ENCODE measurements at regions not wholly inside any gene's neighbourhood (a gene's known extent, or its start where the extent isn't known, plus 50 kb on each side); places are given as distances from the start of the nearest gene placed in this dataset.

GRCh38 chr2:15765211-15765610, 173.5 kb downstream of the DDX1 start:
- DNase-seq = no peak

- no peak for DNase-seq
Observed at GRCh38 chr2:15765686-15766302, 174.1 kb downstream of the DDX1 start.

GRCh38 chr2:15766303-15766861, 174.0 kb upstream of the MYCN start:
- no peak for DNase-seq

GRCh38 chr2:15766911-15767597, 173.3 kb upstream of the MYCN start:
- no peak for DNase-seq

GRCh38 chr2:15767679-15768078, 172.7 kb upstream of the MYCN start:
- DNase-seq = no peak

- no peak for DNase-seq
Observed at GRCh38 chr2:15768142-15768541, 172.2 kb upstream of the MYCN start.

- DNase-seq = no peak
Observed at GRCh38 chr2:15768615-15769014, 171.7 kb upstream of the MYCN start.

GRCh38 chr2:15769235-15769634, 171.1 kb upstream of the MYCN start:
- no peak for DNase-seq

- DNase-seq = no peak
Observed at GRCh38 chr2:15769676-15770547, 170.4 kb upstream of the MYCN start.

GRCh38 chr2:15770606-15771005, 169.7 kb upstream of the MYCN start:
- DNase-seq = no peak

- no peak for DNase-seq
Observed at GRCh38 chr2:15771124-15771523, 169.2 kb upstream of the MYCN start.

GRCh38 chr2:15772086-15772595, 168.2 kb upstream of the MYCN start:
- no peak for DNase-seq

GRCh38 chr2:15772681-15773080, 167.7 kb upstream of the MYCN start:
- DNase-seq = no peak

GRCh38 chr2:15773204-15773603, 167.1 kb upstream of the MYCN start:
- no peak for DNase-seq

- DNase-seq = no peak
Observed at GRCh38 chr2:15773846-15774245, 166.5 kb upstream of the MYCN start.

GRCh38 chr2:15775753-15776628, 164.4 kb upstream of the MYCN start:
- DNase-seq = no peak

- no peak for DNase-seq
Observed at GRCh38 chr2:15776629-15776919, 163.8 kb upstream of the MYCN start.

GRCh38 chr2:15776992-15777702, 163.2 kb upstream of the MYCN start:
- DNase-seq = no peak

- DNase-seq = no peak
Observed at GRCh38 chr2:15777795-15778371, 162.5 kb upstream of the MYCN start.

- DNase-seq = no peak
Observed at GRCh38 chr2:15778529-15779219, 161.7 kb upstream of the MYCN start.

Measured in muscle of back (tissue), 3 donors.